Neutrophil (primary cell): ENCODE measurements at regions not wholly inside any gene's neighbourhood (a gene's known extent, or its start where the extent isn't known, plus 50 kb on each side); places are given as distances from the start of the nearest gene placed in this dataset.
"Not testable (repeated sequence)": the region's sequence is repeated elsewhere in the genome, so short reads cannot be mapped to it uniquely, and the experiment has no call there.

Source experiments
- H3K27ac ChIP-seq: fragments of 200-600 bp; sonication (generic); 2 replicates; pipeline ENCODE4 v1.5.1; 2016; ENCODE audit warnings: mild to moderate bottlenecking, moderate library complexity
- H3K27me3 ChIP-seq: fragments of 200-600 bp; sonication (generic); 2 replicates; pipeline ENCODE4 v1.6.0; 2016; ENCODE audit warnings: mild to moderate bottlenecking
- H3K36me3 ChIP-seq: fragments of 200-600 bp; sonication (generic); 2 replicates; pipeline ENCODE4 v1.5.1; 2017
- H3K4me1 ChIP-seq, 2 experiments: fragments of 200-600 bp in 1 of 2; sonication (generic) in 1 of 2; 1 replicate in 1 of 2; 2 replicates in 1 of 2; pipeline versions ENCODE4 v1.5.1 to v1.6.1; 2013 to 2016; ENCODE audit warnings: low read depth in 1 of 2, low read length in 1 of 2, mild to moderate bottlenecking in 1 of 2, moderate library complexity in 1 of 2; ENCODE audit not compliant: control insufficient read depth in 1 of 2, insufficient read depth in 1 of 2
- H3K4me3 ChIP-seq, 2 experiments: fragments of 200-600 bp in 1 of 2; sonication (generic) in 1 of 2; 1 replicate in 1 of 2; 2 replicates in 1 of 2; pipeline ENCODE4 v1.5.1; 2013 to 2016; ENCODE audit warnings: low read depth in 1 of 2, low read length in 1 of 2, mild to moderate bottlenecking in 1 of 2, moderate library complexity in 1 of 2
- H3K9me3 ChIP-seq: fragments of 200-600 bp; sonication (generic); 2 replicates; pipeline ENCODE4 v1.5.1; 2016
- TF ChIP-seq, protein P1 (sequence below): fragments of 200-600 bp; sonication (generic); IDR thresholded peaks from 2 replicates; pipeline ENCODE4 v1.5.1; 2016; ENCODE audit warnings: antibody characterized with exemption

DNA sequence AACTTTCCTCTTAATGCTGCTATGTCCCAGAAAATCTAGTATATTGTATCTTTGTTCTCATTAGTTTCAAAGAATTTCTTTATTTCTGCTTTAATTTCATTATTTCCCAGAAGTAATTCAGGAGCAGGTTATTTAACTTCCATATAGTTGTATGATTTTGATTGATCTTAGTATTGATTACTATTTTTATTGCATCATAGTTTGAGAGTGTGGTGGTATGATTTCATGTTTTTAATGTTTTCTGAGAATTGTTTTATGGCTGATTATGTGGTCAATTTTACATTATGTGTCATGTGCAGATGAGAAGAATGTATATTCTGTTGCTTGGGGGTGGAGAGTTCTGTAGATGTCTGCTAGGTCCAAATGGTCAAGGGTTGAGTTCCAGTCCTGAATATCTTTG is 425.6 kb upstream of the RORB start:
- TF ChIP-seq, protein P1, sequence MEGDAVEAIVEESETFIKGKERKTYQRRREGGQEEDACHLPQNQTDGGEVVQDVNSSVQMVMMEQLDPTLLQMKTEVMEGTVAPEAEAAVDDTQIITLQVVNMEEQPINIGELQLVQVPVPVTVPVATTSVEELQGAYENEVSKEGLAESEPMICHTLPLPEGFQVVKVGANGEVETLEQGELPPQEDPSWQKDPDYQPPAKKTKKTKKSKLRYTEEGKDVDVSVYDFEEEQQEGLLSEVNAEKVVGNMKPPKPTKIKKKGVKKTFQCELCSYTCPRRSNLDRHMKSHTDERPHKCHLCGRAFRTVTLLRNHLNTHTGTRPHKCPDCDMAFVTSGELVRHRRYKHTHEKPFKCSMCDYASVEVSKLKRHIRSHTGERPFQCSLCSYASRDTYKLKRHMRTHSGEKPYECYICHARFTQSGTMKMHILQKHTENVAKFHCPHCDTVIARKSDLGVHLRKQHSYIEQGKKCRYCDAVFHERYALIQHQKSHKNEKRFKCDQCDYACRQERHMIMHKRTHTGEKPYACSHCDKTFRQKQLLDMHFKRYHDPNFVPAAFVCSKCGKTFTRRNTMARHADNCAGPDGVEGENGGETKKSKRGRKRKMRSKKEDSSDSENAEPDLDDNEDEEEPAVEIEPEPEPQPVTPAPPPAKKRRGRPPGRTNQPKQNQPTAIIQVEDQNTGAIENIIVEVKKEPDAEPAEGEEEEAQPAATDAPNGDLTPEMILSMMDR, result no peak
- Histone ChIP-seq H3K4me3 (no peak overlapping the region), H3K36me3 (no peaks in the 10 kb centered on the region), H3K27ac (no peak overlapping the region), H3K9me3 (no peaks in the 10 kb centered on the region), H3K4me1 (no peaks in the 10 kb centered on the region), H3K27me3 (no peaks in the 10 kb centered on the region)

DNA sequence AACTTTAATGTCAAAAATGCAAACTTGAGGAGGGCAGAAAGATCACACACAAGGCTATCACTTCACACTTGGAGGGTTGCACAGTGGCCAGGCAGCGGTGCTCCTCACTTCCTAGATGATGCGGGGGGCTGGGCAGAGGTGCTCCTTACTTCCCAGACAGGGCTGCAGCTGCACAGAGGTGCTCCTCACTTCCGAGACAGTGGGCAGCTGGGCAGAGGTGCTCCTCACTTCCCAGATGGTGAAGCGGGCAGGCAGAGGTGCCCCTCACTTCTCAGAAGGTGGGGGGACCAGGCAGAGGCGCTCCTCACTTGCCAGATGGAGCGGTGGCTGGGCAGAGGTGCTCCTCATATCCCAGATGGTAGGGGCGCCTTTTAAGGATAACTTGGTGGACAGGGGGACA is 423.2 kb upstream of the RORB start:
- Histone ChIP-seq H3K36me3 (no peaks in the 10 kb centered on the region), H3K27me3 (no peaks in the 10 kb centered on the region), H3K4me3 (no peak overlapping the region), H3K27ac (no peak overlapping the region), H3K4me1 (no peaks in the 10 kb centered on the region), H3K9me3 (no peaks in the 10 kb centered on the region)
- TF ChIP-seq, protein P1, result no peak

DNA sequence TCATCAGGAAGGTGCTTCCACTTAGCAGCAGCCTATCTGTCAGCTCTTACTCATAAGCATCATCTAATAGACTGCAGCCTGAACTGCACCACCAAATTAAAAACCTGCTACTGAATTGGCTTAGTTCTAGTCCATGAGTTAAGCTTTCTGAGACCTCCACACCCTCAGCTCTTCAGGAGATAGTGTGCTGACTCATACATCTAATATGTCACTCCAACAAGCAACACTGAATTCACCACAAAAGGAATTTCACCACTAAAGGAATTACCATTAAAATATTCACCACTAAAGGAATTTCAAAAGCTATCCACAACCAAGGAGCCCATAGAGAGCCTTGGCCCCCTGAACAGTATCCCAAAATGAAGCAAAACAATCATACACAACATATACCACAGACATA is 418.5 kb upstream of the RORB start:
- TF ChIP-seq, protein P1, result no peak
- H3K9me3 ChIP-seq, result no peaks in the 10 kb centered on the region
- H3K27me3 ChIP-seq, result no peaks in the 10 kb centered on the region
- no peak overlapping the region for H3K27ac ChIP-seq
- H3K36me3 ChIP-seq, result no peaks in the 10 kb centered on the region
- H3K4me3 ChIP-seq, result no peak overlapping the region
- no peaks in the 10 kb centered on the region for H3K4me1 ChIP-seq

DNA sequence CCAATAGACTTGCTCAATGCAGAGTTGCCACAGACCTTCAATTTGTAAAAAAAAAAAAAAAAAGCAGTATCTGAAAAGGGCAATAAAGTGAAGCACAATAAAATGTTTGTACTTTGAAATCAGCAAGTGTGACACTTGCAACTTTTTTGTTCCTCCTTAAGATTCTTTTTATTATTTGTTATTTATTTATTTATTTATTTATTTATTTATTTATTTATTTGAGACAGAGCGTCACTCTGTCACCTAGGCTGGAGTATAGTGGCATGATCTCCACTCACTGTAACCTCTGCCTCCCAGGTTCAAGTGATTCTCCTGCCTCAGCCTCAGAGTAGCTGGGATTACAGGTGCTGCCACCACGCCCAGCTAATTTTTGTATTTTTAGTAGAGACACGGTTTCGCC is 416.5 kb upstream of the RORB start:
- not testable (repeated sequence) for H3K9me3 ChIP-seq, H3K4me3 ChIP-seq, H3K4me1 ChIP-seq, H3K27ac ChIP-seq, H3K36me3 ChIP-seq, H3K27me3 ChIP-seq

DNA sequence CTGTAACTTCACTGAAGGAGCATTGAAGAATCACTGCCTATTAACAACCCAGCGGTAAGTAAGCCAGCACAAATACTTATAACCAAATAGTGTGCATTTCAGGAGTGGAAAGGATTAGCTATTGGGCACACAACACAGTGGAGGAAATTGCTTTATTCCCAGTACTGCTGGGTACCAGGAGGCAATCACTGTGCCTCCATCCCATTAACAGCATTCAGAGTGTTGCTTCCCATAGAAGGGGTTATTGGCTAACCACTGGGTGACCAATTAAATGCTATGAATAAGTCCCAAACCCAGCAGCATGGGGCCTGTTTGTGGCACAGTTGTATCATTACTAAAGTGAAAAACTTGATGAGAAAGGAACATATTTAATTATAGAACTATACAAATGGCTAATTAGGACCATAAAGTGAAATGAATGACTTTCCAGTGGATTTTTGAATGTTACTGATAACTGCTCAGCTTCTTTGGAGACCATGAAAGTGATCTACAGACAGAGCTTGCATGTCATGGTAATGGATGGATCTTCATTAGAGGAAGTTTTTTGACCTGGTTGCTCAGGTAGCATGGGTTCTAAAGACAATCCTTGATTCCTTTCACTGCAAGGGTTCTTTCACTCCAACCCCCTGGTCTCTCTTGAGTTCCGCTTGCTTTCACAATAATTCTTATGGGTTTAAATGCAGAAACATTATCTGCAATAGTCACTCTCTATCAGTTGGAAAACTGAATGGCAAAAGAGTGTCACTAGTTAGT is 413.3 kb upstream of the RORB start:
- Histone ChIP-seq H3K4me1 (no peaks in the 10 kb centered on the region), H3K4me3 (no peak overlapping the region), H3K36me3 (no peaks in the 10 kb centered on the region), H3K27ac (no peak overlapping the region), H3K9me3 (no peaks in the 10 kb centered on the region), H3K27me3 (no peaks in the 10 kb centered on the region)
- TF ChIP-seq, protein P1, result no peak

DNA sequence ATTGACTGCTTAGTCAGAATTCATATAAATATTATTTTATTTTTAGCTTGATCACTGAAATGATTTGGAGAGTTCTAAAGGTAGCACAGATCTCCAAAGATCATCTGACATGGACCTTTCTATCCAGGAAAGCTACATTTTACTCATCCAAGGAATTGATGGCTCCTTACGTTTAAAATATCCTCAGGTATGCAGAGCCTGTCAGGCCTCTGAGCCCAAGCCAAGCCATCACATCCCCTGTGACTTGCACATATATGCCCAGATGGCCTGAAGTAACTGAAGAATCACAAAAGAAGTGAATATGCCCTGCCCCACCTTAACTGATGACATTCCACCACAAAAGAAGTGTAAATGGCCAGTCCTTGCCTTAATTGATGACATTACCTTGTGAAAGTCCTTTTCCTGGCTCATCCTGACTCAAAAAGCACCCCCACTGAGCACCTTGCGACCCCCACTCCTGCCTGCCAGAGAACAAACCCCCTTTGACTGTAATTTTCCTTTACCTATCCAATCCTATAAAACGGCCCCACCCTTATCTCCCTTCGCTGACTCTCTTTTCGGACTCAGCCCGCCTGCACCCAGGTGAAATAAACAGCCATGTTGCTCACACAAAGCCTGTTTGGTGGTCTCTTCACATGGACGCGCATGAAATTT is 411.6 kb upstream of the RORB start:
- not testable (repeated sequence) for H3K9me3 ChIP-seq, H3K4me1 ChIP-seq, H3K36me3 ChIP-seq, H3K4me3 ChIP-seq, H3K27me3 ChIP-seq, H3K27ac ChIP-seq

DNA sequence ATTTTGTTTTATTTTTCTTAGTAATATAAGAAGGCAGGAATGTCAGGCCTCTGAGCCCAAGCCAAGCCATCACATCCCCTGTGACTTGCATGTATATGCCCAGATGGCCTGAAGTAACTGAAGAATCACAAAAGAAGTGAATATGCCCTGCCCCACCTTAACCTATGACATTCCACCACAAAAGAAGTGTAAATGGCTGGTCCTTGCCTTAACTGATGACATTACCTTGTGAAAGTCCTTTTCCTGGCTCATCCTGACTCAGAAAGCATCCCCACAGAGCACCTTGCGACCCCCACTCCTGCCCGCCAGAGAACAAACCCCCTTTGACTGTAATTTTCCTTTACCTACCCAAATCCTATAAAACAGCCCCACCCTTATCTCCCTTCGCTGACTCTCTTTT is 406.2 kb upstream of the RORB start:
- not testable (repeated sequence) for H3K4me3 ChIP-seq, H3K4me1 ChIP-seq, H3K9me3 ChIP-seq, H3K36me3 ChIP-seq, H3K27ac ChIP-seq, H3K27me3 ChIP-seq
